Bronchial epithelial cell (primary cell): ENCODE measurements at regions not wholly inside any gene's neighbourhood (a gene's known extent, or its start where the extent isn't known, plus 50 kb on each side); places are given as distances from the start of the nearest gene placed in this dataset.
"Not testable (repeated sequence)": the region's sequence is repeated elsewhere in the genome, so short reads cannot be mapped to it uniquely, and the experiment has no call there.

Source experiments
- DNase-seq: peaks from one replicate; pipeline ENCODE4 v3.0.0-alpha.2; 2010; ENCODE audit warnings: low read depth
- FAIRE-seq: peaks from 2 replicates; lab custom pipeline; 2011; peaks lifted over from hg19 to GRCh38; lab: Jason Lieb, UNC
- H3K27me3 ChIP-seq: 2 replicates; pipeline ENCODE4 v1.5.1; 2011; ENCODE audit warnings: low read length; ENCODE audit not compliant: control insufficient read depth, insufficient read depth
- H3K36me3 ChIP-seq: 2 replicates; pipeline ENCODE4 v1.5.1; 2011; ENCODE audit warnings: low read length; ENCODE audit not compliant: control insufficient read depth, insufficient read depth
- H3K4me3 ChIP-seq: 2 replicates; pipeline ENCODE4 v1.5.1; 2011; ENCODE audit warnings: mild to moderate bottlenecking, low read depth, low read length, control low read depth
- TF ChIP-seq, protein P1 (sequence below): IDR thresholded peaks from 2 replicates; pipeline ENCODE4 v1.5.1; 2011; ENCODE audit warnings: mild to moderate bottlenecking, moderate library complexity, low read length, control low read depth, inconsistent platforms; ENCODE audit not compliant: insufficient read depth, severe bottlenecking

DNA sequence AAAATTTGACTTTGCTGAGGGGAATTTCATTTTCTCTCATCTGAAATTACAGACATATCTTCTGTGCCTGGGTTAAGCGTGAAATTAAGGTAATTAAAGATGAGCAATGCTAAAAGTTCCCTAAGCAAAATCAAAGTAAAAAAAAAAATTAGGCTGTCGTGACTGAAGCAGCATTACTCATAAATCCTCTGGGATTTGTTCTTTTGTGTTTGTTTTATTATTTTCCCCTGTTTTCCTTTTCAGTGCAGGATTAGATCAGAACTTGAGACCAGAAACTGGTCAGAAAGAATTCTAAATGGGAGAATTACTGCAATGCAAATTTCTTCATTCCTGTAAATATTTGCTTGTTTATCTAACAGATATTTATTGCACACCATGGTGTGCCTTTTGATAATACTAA lies 141.4 kb upstream of the BET1 start:
- no peak for DNase-seq
- H3K27me3 ChIP-seq: no peaks in the 10 kb centered on the region
- H3K4me3 ChIP-seq: no peak overlapping the region
- TF ChIP-seq, protein P1, sequence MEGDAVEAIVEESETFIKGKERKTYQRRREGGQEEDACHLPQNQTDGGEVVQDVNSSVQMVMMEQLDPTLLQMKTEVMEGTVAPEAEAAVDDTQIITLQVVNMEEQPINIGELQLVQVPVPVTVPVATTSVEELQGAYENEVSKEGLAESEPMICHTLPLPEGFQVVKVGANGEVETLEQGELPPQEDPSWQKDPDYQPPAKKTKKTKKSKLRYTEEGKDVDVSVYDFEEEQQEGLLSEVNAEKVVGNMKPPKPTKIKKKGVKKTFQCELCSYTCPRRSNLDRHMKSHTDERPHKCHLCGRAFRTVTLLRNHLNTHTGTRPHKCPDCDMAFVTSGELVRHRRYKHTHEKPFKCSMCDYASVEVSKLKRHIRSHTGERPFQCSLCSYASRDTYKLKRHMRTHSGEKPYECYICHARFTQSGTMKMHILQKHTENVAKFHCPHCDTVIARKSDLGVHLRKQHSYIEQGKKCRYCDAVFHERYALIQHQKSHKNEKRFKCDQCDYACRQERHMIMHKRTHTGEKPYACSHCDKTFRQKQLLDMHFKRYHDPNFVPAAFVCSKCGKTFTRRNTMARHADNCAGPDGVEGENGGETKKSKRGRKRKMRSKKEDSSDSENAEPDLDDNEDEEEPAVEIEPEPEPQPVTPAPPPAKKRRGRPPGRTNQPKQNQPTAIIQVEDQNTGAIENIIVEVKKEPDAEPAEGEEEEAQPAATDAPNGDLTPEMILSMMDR: no peak
- no peak for FAIRE-seq
- no peaks in the 10 kb centered on the region for H3K36me3 ChIP-seq

DNA sequence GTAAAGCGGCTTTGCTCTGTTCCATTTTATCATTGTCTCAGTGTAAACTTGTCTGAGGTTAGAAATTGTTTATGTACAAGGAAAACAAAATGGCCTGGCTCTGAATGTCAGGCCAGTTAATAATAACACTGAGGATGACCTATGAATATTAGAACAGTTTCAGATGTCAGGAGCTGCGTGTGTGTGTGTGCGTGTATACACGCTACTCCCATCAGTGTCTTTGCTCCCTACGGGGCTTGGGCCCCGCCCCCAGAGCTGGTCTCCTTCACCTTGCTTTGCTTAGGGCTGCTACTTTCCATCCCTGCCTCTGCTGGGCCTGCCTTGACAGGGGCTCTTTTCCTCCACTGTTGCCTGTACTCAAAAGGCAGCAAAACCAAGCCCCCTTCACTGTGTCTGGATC lies 142.3 kb upstream of the BET1 start:
- DNase-seq: no peak
- Histone ChIP-seq H3K27me3 (no peaks in the 10 kb centered on the region), H3K4me3 (no peak overlapping the region), H3K36me3 (no peaks in the 10 kb centered on the region)
- no peak for FAIRE-seq
- TF ChIP-seq, protein P1: no peak

DNA sequence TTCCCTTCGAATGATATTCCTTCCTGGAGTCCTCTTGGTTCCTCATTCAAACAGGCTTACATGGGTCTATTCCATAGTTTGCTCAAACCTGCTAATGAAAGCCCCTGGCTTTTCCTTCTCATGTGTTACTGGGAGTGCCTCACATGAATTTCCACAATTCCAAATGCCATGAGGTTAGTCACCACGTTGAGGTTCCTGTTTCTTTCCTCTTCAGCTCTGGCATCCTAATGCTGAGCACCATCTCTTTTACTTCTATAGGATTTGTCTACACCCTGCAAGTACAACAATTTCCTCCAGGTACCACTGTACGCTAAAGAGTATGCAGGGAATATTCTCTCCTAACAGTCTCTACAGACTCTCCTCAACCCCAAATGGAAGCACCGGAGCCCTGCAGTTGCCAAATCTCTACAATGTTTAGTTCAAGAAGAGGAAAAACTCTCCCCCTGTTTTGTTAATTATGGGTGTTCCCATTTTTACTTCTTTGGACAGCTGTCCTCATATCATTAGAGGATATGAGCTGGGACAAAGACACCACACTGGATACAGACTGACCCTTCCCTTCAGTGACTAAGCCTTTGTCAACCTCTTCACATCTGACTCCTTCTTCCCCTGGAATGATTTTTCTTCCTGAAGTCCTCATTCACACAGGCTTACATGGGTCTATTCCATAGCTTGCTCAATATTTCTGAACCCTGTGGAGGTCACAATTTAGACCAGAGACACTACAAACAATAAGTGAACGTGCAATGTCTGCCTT lies 145.8 kb upstream of the BET1 start:
- Histone ChIP-seq H3K4me3 (no peak overlapping the region), H3K27me3 (no peaks in the 10 kb centered on the region), H3K36me3 (no peaks in the 10 kb centered on the region)
- TF ChIP-seq, protein P1: no peak
- no peak for FAIRE-seq
- peak; percentile 18 for DNase-seq

DNA sequence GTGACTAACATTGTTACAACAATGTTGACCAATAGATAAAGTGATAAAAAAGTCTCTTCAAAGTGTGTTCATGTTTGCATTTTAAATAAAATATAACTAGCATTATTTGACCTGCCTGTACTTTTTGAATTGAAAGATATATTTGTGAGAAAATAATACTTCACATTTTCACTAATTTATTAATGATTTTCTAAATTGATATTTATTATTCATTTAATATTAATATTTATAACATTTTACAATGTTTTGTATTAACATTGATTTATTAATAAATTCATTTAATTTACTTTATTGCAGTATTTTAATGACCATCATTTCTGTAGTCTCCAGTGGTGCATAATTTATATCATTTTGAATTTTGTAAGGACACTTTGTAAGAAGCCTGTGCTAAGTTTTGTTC lies 150.0 kb upstream of the BET1 start:
- H3K27me3 ChIP-seq: no peaks in the 10 kb centered on the region
- H3K36me3 ChIP-seq: no peaks in the 10 kb centered on the region
- no peak for DNase-seq
- TF ChIP-seq, protein P1: no peak
- no peak for FAIRE-seq
- no peak overlapping the region for H3K4me3 ChIP-seq

DNA sequence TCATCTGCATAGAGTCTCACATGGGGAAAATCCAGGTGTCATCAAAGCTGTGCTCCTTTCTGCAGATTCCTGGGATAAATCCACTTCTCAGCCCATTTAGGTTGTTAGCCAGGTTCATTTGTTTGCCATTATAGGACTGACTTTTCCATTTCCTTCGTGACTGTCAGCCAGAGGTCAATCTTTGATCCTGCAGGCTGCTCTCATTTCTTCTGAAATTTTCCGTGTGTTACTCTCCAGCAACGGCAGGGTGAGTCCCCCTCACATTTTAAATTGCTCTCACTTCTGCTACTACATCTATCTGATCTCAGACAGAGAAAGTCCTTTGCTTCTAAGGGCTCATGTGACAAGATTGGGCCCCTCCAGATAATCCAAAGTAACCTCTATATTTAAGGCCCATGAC lies 150.7 kb upstream of the BET1 start:
- DNase-seq (no peak), FAIRE-seq (no peak)
- Histone ChIP-seq H3K27me3 (no peaks in the 10 kb centered on the region), H3K36me3 (no peaks in the 10 kb centered on the region), H3K4me3 (no peak overlapping the region)
- TF ChIP-seq, protein P1: no peak

DNA sequence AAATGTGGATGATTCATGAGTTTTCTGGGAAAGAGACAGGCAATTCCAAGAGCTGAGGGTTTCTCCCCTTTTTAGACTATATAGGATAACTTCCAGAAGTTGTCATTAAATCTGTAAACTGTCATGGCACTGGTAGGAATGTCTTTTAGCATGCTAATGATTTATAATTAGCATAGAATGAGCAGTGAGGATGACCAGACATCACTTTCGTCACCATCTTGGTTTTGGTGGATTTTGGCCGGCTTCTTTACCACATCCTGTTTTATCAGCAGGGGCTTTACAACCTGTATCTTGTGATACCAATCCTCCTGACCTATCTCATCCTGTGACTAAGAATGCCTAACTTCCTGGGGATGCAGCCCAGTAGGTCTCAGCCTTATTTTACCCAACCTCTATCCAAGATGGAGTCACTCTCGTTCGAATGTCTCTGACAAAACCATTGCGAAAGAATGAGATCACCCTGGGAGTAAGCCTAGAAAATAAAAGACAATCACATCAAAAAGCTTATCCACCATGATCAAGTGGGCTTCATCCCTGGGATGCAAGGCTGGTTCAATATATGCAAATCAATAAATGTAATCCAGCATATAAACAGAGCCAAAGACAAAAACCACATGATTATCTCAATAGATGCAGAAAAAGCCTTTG lies 153.6 kb upstream of the BET1 start:
- H3K4me3 ChIP-seq, FAIRE-seq, H3K36me3 ChIP-seq, H3K27me3 ChIP-seq: not testable (repeated sequence)
- peak; percentile 43 for DNase-seq
